Liver (tissue), 8 donors: ENCODE measurements at regions not wholly inside any gene's neighbourhood (a gene's known extent, or its start where the extent isn't known, plus 50 kb on each side); places are given as distances from the start of the nearest gene placed in this dataset.

Experiments
- DNase-seq: peaks from one replicate; pipeline ENCODE4 v3.0.0-alpha.2; 2017; ENCODE audit warnings: low spot score
- H3K27ac ChIP-seq, 2 donors: one replicate each; pipeline ENCODE4 v1.7.0; 2013; ENCODE audit warnings: inconsistent platforms in 2 of 2, low read length in 2 of 2, control low read depth in 1 of 2, low read depth in 1 of 2, mild to moderate bottlenecking in 1 of 2
- H3K27me3 ChIP-seq, 4 donors: one replicate each; pipeline versions ENCODE4 v1.6.1 to v1.7.0; 2013; ENCODE audit warnings: low read length in 3 of 4, inconsistent platforms in 1 of 4, mild to moderate bottlenecking in 1 of 4, moderate library complexity in 1 of 4; ENCODE audit not compliant: control insufficient read depth in 4 of 4, insufficient read depth in 4 of 4
- H3K36me3 ChIP-seq, 4 donors: one replicate each; pipeline versions ENCODE4 v1.6.1 to v1.7.0; 2013; ENCODE audit warnings: low read length in 3 of 4, mild to moderate bottlenecking in 3 of 4, low read depth in 1 of 4, moderate library complexity in 1 of 4; ENCODE audit not compliant: control insufficient read depth in 4 of 4, insufficient read depth in 3 of 4
- H3K4me1 ChIP-seq, 4 donors: one replicate each; pipeline versions ENCODE4 v1.6.1 to v1.7.0; 2013; ENCODE audit warnings: low read length in 3 of 4, mild to moderate bottlenecking in 3 of 4, moderate library complexity in 1 of 4; ENCODE audit not compliant: control insufficient read depth in 4 of 4, insufficient read depth in 4 of 4
- H3K4me3 ChIP-seq, 3 donors: one replicate each; pipeline versions ENCODE4 v1.6.1 to v1.7.0; 2013; ENCODE audit warnings: low read length in 3 of 3, control low read depth in 1 of 3, low read depth in 1 of 3, mild to moderate bottlenecking in 1 of 3
- H3K9ac ChIP-seq, 2 donors: one replicate each; pipeline ENCODE4 v1.7.0; 2013; ENCODE audit warnings: low read length in 2 of 2, mild to moderate bottlenecking in 2 of 2, moderate library complexity in 2 of 2, control low read depth in 1 of 2, low read depth in 1 of 2
- H3K9me3 ChIP-seq, 4 donors: one replicate each; pipeline versions ENCODE4 v1.6.1 to v1.7.0; 2013; ENCODE audit warnings: low read length in 3 of 4; ENCODE audit not compliant: control insufficient read depth in 4 of 4
- EGR1 ChIP-seq, 2 donors: IDR thresholded peaks; 2 replicates each; pipeline ENCODE4 v1.6.1; 2016 to 2018; ENCODE audit warnings: antibody characterized with exemption in 2 of 2, low read depth in 2 of 2
- FOXA1 ChIP-seq: IDR thresholded peaks from 2 replicates; pipeline ENCODE4 v1.6.1; 2016; ENCODE audit warnings: antibody characterized with exemption
- FOXA2 ChIP-seq: IDR thresholded peaks from 2 replicates; pipeline ENCODE4 v1.6.1; 2016; ENCODE audit warnings: antibody characterized with exemption
- GABPA ChIP-seq, 2 donors: IDR thresholded peaks in 1 of 2; conservative IDR thresholded peaks in 1 of 2; 2 replicates each; pipeline ENCODE4 v1.6.1; 2016; ENCODE audit warnings: antibody characterized with exemption in 2 of 2, mild to moderate bottlenecking in 1 of 2, moderate library complexity in 1 of 2
- HNF4A ChIP-seq, 2 donors: conservative IDR thresholded peaks; 2 replicates each; pipeline ENCODE4 v1.6.1; 2016; ENCODE audit warnings: antibody characterized with exemption in 2 of 2, mild to moderate bottlenecking in 2 of 2
- HNF4G ChIP-seq: IDR thresholded peaks from 2 replicates; pipeline ENCODE4 v1.6.1; 2016; ENCODE audit warnings: antibody characterized with exemption
- JUND ChIP-seq, 2 donors: IDR thresholded peaks; 2 replicates each; pipeline ENCODE4 v1.6.1; 2016; ENCODE audit warnings: antibody characterized with exemption in 2 of 2
- NR2F2 ChIP-seq: IDR thresholded peaks from 2 replicates; pipeline ENCODE4 v1.6.1; 2016; ENCODE audit warnings: antibody characterized with exemption
- RAD21 ChIP-seq, 2 donors: IDR thresholded peaks; 2 replicates each; pipeline ENCODE4 v1.6.1; 2016; ENCODE audit warnings: antibody characterized with exemption in 2 of 2, mild to moderate bottlenecking in 2 of 2
- RXRA ChIP-seq, 2 donors: IDR thresholded peaks; 2 replicates each; pipeline ENCODE4 v1.6.1; 2017 to 2018; ENCODE audit warnings: antibody characterized with exemption in 2 of 2, mild to moderate bottlenecking in 1 of 2
- SP1 ChIP-seq: IDR thresholded peaks from 2 replicates; pipeline ENCODE4 v1.6.1; 2018; ENCODE audit warnings: antibody characterized with exemption, mild to moderate bottlenecking
- TAF1 ChIP-seq: conservative IDR thresholded peaks from 2 replicates; pipeline ENCODE4 v1.6.1; 2016; ENCODE audit warnings: antibody characterized with exemption, mild to moderate bottlenecking
- YY1 ChIP-seq: IDR thresholded peaks from 2 replicates; pipeline ENCODE4 v1.6.1; 2016; ENCODE audit warnings: antibody characterized with exemption, mild to moderate bottlenecking
- WGBS: extraction: QIAGEN DNeasy Blood & Tissue Kit; methylation state at CpG from one replicate; pipeline ENCODE4 v1.1.7; 2013; 5-methylcytosine and 5-hydroxymethylcytosine counted together
- TF ChIP-seq, protein P1 (sequence below): IDR thresholded peaks from 2 replicates; pipeline ENCODE4 v1.6.1; 2016; ENCODE audit warnings: antibody characterized with exemption
- TF ChIP-seq, protein P2 (sequence below): fragments of 150-350 bp; IDR thresholded peaks from 2 replicates; pipeline ENCODE4 v1.5.1; 2017; ENCODE audit warnings: improper control_type of control experiment, low read depth, low read length; ENCODE audit not compliant: missing input control
- TF ChIP-seq, protein P3 (sequence below): IDR thresholded peaks from 2 replicates; pipeline ENCODE4 v1.6.1; 2016; ENCODE audit warnings: antibody characterized with exemption
- TF ChIP-seq, protein P4 (sequence below): IDR thresholded peaks from 2 replicates; pipeline ENCODE4 v1.6.1; 2016; ENCODE audit warnings: antibody characterized with exemption
- TF ChIP-seq, protein P5 (sequence below): IDR thresholded peaks from 2 replicates; pipeline ENCODE4 v1.6.1; 2016; ENCODE audit warnings: antibody characterized with exemption, mild to moderate bottlenecking
- donor health status: healthy.
- donor health status: healthy.
- donor health status: healthy.
- donor health status: healthy.
- donor health status: healthy.

DNA sequence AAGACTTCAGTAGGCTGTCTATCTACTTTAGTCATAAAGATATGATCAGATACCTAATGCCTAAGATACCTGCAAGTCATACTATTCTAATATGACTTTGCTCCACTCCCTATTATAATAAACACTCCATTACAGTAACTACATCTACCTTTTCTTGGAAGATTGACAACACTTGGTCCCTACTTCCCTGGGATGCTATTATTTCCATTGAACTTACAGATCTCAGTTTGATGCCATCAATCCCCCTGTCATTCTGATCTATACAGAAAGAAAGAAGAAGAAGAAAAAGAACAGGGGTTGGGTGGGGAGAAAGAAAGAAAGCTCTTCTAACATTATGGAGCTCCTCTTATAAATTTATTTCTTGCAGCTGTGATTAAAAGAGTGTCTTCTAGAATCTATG, 889.1 kb upstream of the NRXN1 start:
- DNase-seq = no peak
- Histone ChIP-seq H3K27ac (no peak overlapping the region), H3K9me3 (peaks cover 0 to 6% (median 1%) of the 10 kb centered on the region in 4 donors), H3K4me1 (no peaks in the 10 kb centered on the region), H3K36me3 (no peaks in the 10 kb centered on the region), H3K27me3 (no peaks in the 10 kb centered on the region), H3K4me3 (no peak overlapping the region), H3K9ac (no peak overlapping the region)
- TF ChIP-seq, protein P1, sequence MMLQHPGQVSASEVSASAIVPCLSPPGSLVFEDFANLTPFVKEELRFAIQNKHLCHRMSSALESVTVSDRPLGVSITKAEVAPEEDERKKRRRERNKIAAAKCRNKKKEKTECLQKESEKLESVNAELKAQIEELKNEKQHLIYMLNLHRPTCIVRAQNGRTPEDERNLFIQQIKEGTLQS = no peak
- no peak for TF ChIP-seq GABPA (IDR thresholded peaks at IDR 0.05 in 1 of 2, conservative IDR thresholded peaks at IDR 0.05 in 1 of 2)
- no peak for TF ChIP-seq JUND (IDR thresholded peaks at IDR 0.05)

DNA sequence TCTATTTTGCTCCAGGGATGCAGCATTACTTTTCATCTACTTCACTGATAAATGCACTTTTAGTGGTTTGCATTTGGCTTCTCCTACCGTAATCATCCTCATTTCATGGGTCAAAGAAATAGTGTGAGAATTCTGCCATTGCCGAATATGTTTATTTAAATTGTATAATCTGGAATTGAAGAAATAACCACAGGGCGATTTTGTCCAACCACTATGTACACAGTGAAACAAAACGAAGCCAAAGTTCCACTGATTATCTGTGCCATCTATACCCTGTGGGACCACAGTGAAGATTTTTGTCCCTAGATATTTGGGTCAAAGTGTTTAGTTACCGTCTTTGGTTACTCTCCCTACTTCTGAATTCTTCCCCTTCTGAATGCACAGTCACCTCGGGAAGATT, 888.6 kb upstream of the NRXN1 start:
- 79% methylated on average over 6 of the region's 6 CpGs for WGBS
- Histone ChIP-seq H3K4me3 (no peak overlapping the region), H3K36me3 (no peaks in the 10 kb centered on the region), H3K27ac (no peak overlapping the region), H3K27me3 (no peaks in the 10 kb centered on the region), H3K9me3 (peaks cover 0 to 6% (median 1%) of the 10 kb centered on the region in 4 donors), H3K4me1 (no peaks in the 10 kb centered on the region), H3K9ac (no peak overlapping the region)
- no peak for DNase-seq
- TF ChIP-seq TAF1 (no peak), RXRA (IDR thresholded peaks at IDR 0.05) (no peak), JUND (IDR thresholded peaks at IDR 0.05) (no peak), HNF4A (conservative IDR thresholded peaks at IDR 0.05) (no peak), NR2F2 (no peak), HNF4G (no peak), GABPA (IDR thresholded peaks at IDR 0.05 in 1 of 2, conservative IDR thresholded peaks at IDR 0.05 in 1 of 2) (no peak), EGR1 (IDR thresholded peaks at IDR 0.05; ENCODE audit: low read depth in 2 of 2) (no peak), FOXA2 (no peak), FOXA1 (no peak), RAD21 (IDR thresholded peaks at IDR 0.05) (no peak), SP1 (no peak), YY1 (no peak)
- TF ChIP-seq, protein P2, sequence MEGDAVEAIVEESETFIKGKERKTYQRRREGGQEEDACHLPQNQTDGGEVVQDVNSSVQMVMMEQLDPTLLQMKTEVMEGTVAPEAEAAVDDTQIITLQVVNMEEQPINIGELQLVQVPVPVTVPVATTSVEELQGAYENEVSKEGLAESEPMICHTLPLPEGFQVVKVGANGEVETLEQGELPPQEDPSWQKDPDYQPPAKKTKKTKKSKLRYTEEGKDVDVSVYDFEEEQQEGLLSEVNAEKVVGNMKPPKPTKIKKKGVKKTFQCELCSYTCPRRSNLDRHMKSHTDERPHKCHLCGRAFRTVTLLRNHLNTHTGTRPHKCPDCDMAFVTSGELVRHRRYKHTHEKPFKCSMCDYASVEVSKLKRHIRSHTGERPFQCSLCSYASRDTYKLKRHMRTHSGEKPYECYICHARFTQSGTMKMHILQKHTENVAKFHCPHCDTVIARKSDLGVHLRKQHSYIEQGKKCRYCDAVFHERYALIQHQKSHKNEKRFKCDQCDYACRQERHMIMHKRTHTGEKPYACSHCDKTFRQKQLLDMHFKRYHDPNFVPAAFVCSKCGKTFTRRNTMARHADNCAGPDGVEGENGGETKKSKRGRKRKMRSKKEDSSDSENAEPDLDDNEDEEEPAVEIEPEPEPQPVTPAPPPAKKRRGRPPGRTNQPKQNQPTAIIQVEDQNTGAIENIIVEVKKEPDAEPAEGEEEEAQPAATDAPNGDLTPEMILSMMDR = no peak
- TF ChIP-seq, protein P3, sequence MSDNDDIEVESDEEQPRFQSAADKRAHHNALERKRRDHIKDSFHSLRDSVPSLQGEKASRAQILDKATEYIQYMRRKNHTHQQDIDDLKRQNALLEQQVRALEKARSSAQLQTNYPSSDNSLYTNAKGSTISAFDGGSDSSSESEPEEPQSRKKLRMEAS = no peak
- TF ChIP-seq, protein P4, sequence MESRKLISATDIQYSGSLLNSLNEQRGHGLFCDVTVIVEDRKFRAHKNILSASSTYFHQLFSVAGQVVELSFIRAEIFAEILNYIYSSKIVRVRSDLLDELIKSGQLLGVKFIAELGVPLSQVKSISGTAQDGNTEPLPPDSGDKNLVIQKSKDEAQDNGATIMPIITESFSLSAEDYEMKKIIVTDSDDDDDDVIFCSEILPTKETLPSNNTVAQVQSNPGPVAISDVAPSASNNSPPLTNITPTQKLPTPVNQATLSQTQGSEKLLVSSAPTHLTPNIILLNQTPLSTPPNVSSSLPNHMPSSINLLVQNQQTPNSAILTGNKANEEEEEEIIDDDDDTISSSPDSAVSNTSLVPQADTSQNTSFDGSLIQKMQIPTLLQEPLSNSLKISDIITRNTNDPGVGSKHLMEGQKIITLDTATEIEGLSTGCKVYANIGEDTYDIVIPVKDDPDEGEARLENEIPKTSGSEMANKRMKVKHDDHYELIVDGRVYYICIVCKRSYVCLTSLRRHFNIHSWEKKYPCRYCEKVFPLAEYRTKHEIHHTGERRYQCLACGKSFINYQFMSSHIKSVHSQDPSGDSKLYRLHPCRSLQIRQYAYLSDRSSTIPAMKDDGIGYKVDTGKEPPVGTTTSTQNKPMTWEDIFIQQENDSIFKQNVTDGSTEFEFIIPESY = no peak
- TF ChIP-seq, protein P1 = no peak
- TF ChIP-seq, protein P5, sequence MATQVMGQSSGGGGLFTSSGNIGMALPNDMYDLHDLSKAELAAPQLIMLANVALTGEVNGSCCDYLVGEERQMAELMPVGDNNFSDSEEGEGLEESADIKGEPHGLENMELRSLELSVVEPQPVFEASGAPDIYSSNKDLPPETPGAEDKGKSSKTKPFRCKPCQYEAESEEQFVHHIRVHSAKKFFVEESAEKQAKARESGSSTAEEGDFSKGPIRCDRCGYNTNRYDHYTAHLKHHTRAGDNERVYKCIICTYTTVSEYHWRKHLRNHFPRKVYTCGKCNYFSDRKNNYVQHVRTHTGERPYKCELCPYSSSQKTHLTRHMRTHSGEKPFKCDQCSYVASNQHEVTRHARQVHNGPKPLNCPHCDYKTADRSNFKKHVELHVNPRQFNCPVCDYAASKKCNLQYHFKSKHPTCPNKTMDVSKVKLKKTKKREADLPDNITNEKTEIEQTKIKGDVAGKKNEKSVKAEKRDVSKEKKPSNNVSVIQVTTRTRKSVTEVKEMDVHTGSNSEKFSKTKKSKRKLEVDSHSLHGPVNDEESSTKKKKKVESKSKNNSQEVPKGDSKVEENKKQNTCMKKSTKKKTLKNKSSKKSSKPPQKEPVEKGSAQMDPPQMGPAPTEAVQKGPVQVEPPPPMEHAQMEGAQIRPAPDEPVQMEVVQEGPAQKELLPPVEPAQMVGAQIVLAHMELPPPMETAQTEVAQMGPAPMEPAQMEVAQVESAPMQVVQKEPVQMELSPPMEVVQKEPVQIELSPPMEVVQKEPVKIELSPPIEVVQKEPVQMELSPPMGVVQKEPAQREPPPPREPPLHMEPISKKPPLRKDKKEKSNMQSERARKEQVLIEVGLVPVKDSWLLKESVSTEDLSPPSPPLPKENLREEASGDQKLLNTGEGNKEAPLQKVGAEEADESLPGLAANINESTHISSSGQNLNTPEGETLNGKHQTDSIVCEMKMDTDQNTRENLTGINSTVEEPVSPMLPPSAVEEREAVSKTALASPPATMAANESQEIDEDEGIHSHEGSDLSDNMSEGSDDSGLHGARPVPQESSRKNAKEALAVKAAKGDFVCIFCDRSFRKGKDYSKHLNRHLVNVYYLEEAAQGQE = no peak
